Activated T-cell treated with anti-CD3 and anti-CD28 coated beads for 1 hour (primary cell): ENCODE measurements at regions not wholly inside any gene's neighbourhood (a gene's known extent, or its start where the extent isn't known, plus 50 kb on each side); places are given as distances from the start of the nearest gene placed in this dataset.

Experiments used
- DNase-seq: peaks from one replicate; pipeline ENCODE4 v3.0.0-alpha.2; 2020; ENCODE audit warnings: low read depth

DNA sequence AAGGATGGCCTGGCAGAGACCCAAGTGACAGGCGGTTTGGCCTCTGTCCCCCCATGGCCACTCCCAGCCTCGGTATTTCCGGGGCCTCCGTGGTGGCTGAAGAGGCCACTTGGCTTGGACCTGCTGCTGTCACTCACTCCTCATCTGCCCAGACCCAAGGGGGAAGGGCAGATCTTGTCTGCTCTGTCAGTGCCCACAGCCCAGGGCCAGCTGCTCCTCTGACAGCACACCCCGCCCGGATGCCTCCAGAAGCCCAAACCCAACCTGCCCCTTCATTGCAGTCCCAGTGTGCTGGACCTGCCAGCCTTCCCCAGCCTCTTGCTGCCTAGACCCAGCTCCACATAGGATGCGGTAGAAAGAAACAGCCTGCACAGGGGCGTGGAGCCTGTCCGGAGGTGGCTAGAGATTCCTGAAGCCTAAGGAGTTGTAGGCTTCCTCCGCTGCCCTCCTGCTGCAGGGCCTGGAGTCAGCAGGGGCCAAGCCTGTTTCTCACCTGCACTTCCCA, 52.0 kb downstream of the MAGEF1 start:
- DNase-seq = no peak

GRCh38 chr3:184658223-184658928, 53.5 kb downstream of the MAGEF1 start:
- no peak for DNase-seq

DNA sequence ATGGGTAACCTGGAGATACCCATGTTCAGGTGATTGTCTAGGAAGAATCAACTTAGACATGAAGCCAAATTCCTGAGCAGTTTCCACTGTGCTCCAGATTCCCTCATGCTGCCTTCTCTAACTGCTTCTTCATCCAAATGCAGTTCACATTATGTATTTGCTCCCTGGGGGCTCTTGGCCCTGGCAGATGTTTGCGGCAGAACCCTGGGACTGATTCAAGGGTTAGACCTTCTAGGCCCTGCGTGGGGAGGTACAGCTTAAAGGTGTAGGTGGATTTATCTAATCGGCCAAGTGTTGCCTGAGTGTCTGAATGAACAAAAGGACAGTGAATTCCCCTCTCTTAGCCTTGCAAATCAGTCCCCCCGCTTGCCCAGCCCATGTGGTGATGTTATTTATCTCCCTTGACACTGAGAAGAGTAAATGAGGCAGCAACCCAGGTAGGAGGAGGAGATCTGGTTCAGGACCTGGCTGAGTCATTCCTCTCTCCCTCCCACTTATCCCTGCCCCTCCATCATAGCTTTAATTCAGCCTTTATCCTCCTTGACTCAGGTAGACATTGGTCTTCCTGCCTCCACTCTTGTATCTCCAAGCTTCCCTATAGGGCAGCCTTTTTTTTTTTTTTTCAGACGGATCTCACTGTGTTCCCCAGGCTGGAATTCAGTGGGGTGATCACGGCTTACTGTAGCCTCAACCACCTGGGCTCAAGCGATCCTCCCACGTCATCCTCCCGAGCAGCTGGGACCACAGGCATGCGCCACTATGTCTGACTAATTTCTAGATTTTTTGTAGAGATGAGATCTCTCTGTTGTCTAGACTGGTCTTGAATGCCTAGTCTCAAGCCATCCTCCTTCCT, 54.8 kb downstream of the MAGEF1 start:
- no peak for DNase-seq

DNA sequence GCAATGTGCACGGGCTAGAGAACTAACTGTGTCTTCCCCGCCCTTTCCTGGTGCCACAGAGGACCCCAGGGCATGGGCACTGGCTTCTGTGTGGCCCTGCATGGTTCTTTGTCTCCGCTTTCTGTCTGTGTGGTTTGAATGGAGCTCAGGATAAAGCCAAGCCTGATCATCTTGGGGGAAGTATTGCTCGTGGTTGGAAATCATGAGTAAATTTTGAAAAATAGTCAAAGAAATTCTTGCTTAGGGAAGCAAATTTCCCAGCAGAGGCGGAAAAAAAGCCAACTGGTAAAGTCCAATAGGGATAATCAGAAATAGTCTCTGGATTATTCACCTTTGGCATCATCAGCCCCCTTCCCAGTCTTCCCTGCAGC, 55.4 kb downstream of the MAGEF1 start:
- no peak for DNase-seq

GRCh38 chr3:184655597-184655996, 56.3 kb downstream of the MAGEF1 start:
- DNase-seq = no peak

- DNase-seq = no peak
Measured at GRCh38 chr3:184654375-184654774, 57.5 kb downstream of the MAGEF1 start.

GRCh38 chr3:184652465-184652864, 59.4 kb downstream of the MAGEF1 start:
- no peak for DNase-seq

GRCh38 chr3:184651904-184652303, 60.0 kb downstream of the MAGEF1 start:
- DNase-seq = no peak

- no peak for DNase-seq
Measured at GRCh38 chr3:184648636-184649035, 63.2 kb downstream of the MAGEF1 start.

GRCh38 chr3:184647405-184647936, 64.4 kb downstream of the MAGEF1 start:
- no peak for DNase-seq

- no peak for DNase-seq
Measured at GRCh38 chr3:184645336-184645735, 66.5 kb downstream of the MAGEF1 start.

DNA sequence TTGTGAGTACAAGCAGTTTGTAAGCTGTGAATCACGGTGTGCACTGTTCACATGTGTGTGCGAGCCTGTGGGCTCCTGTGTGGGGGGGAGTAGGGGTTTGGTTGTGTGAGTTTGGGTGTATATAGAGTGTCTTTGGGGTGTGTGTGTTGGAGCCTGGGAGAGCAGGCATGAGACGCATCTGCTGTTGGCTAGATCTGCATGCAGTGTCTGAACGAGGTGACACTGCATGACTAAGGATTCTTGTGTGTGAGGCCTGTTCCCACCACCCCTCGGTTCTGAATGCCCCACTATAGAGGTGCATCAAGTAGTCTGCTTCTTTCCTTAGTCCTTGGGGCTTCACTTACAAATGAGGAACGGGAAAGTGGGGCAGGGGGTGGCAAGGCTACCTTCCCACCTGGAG, 68.4 kb downstream of the MAGEF1 start:
- DNase-seq = no peak

DNA sequence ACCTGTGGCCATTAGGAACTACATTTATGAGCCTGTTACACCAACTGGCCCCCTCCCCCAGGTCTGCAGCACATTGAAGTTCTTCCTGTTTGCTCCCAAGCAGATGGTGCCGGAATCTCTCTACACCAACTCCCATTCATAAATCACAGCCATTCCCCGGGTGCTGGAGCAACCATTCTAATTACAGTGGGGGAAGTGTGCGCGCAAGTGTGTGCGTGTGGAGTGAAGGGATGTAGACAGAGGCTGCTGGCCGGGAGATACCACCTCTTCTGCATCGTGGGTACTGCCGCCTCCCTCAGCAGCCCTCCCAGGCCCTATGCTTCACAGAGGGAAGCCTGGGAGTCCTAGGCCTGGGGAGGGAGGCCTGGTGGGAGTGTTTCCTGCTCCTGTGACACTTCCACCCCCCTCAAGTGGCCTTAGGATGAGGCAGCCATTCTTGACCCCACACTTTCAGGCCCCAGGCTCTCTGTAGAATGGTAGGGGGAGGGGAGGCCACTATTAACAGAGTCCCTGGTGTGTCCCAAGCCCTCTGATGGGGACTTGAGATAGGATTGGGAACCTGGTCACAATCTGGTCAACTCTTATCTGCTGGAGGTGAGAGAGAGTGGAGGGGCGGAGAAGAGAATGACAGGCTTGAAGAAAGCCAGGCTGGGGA, 69.1 kb downstream of the MAGEF1 start:
- DNase-seq = no peak

- DNase-seq = no peak
Measured at GRCh38 chr3:184641430-184641829, 70.4 kb downstream of the MAGEF1 start.

DNA sequence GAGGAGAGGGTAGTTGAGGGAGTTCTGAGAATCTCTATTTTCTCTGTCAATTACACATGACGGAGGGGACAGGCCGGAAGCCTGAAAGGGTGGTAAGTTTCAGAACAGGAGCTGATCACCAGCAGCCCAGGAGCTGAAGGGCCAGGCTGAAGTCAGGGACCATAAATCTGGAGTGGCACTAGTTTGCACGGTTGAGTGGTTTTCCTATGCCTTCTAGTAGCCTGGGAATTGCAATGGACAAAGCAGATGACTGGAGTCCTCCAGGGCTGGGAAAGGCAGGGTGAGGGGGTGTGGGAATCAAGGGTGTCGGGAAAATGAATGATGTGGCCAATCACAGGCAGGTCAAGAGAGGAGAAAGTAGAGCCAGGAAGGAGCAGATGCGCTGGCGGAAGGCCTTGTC, 72.5 kb downstream of the MAGEF1 start:
- no peak for DNase-seq

DNA sequence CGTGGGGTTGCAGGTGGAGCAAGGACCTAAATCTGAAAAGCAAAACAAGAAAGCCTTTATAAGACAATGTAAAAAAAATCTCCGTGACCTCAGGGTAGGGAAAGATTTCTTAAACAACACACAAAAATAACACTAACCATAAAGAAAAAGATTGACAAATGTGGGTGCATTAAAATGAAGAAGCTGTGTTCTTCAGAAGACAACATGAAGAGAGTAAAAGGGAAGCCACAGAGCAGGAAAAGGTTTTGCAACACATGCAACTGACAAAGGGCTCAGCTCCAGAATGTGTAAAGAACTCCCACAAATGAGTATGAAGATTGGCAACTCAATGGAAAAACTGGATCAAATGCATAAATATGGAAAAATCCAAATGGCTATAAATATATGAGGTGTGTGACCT, 74.2 kb downstream of the MAGEF1 start:
- no peak for DNase-seq

GRCh38 chr3:184636741-184637316, 75.0 kb downstream of the MAGEF1 start:
- DNase-seq = peak; percentile 5

DNA sequence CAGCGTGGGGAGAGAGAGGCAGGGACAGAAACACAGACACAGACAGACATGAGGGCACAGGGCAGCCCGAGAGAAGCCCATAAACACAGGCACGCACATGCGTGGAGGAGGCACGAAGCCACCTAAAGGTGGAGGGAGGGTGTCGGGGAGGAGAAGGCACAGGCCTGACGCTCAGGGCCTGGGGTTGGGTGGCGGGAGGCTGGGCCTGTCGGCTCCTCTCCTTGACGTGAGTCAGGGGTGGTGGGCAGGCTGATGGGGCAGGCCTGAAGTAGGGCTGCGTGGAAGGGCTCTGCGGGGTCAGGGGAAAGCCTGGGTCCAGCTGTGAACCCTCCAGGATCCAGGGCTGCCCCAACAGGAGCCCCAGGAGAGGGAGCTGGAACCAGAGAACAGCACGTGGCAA, 74.2 kb downstream of the EPHB3 start:
- DNase-seq = no peak

- no peak for DNase-seq
Measured at GRCh38 chr3:184635126-184635525, 73.5 kb downstream of the EPHB3 start.

DNA sequence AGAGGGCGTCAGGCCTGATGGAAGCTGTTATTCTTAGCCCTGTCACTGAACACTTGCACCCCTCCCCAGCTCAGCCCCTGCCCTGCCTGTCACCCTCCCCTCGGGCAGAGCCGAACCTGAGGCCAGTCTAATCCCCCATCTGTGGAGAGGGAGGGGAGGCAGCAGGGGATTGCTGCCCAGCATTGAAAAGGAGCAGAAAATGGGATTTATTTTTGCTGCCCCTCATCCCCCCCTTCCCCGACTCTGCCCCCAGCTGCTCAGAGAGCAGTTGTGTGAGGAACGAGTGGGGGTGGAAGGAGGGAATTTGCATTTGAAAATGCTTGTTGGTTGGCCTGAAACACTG, 71.6 kb downstream of the EPHB3 start:
- no peak for DNase-seq

DNA sequence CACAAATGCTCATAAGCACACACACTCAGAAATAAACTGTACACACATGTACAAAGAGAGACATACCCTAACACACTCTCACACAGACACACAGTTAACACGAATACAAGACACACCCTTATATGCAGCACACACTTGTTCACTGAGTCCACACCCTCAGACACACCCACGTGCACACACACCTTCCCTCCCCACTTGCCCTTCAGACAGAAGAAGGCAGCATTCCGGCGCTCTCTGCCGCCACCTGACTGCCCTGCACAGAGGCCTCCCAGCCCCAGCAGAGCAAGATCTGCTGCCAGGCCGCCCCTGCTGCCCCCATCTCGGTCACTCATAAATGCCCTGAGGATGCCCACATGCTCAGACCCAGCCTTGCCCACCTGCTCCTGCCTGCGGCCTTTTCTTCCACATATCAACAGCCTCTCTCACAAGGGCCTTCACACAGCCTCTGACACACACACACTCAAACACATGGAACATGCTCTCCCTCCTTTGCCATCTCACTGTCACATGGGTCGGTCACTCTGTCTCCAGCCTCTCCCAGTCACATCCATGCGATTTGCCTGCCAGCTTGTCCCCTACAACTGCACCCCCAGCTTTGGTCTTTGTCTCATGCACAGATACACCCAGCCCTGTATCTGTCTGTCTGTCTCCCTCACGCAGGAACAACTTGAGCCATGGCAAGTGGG, 71.1 kb downstream of the EPHB3 start:
- DNase-seq = no peak
